Mucosa of rectum (tissue), 2 donors: ENCODE measurements at regions not wholly inside any gene's neighbourhood (a gene's known extent, or its start where the extent isn't known, plus 50 kb on each side); places are given as distances from the start of the nearest gene placed in this dataset.

Source experiments
- H3K27ac ChIP-seq, 2 donors: one replicate each; pipeline ENCODE4 v1.7.0; 2013; ENCODE audit warnings: inconsistent platforms in 2 of 2, low read depth in 2 of 2, low read length in 2 of 2
- H3K27me3 ChIP-seq, 2 donors: one replicate each; pipeline ENCODE4 v1.7.0; 2013; ENCODE audit warnings: low read length in 2 of 2; ENCODE audit not compliant: control insufficient read depth in 2 of 2, insufficient read depth in 2 of 2
- H3K36me3 ChIP-seq, 2 donors: one replicate each; pipeline ENCODE4 v1.7.0; 2013; ENCODE audit warnings: low read length in 2 of 2; ENCODE audit not compliant: control insufficient read depth in 2 of 2, insufficient read depth in 2 of 2
- H3K4me1 ChIP-seq, 2 donors: one replicate each; pipeline ENCODE4 v1.7.0; 2013; ENCODE audit warnings: low read length in 2 of 2, mild to moderate bottlenecking in 1 of 2; ENCODE audit not compliant: control insufficient read depth in 2 of 2, insufficient read depth in 2 of 2
- H3K4me3 ChIP-seq, 2 donors: one replicate each; pipeline ENCODE4 v1.7.0; 2013; ENCODE audit warnings: low read length in 2 of 2
- H3K9ac ChIP-seq, 2 donors: one replicate each; pipeline ENCODE4 v1.7.0; 2013; ENCODE audit warnings: low read length in 2 of 2, low read depth in 1 of 2, mild to moderate bottlenecking in 1 of 2
- H3K9me3 ChIP-seq, 2 donors: one replicate each; pipeline ENCODE4 v1.7.0; 2013; ENCODE audit warnings: low read length in 2 of 2; ENCODE audit not compliant: control insufficient read depth in 2 of 2
- donor health status: healthy.
- donor health status: Normal muscosa, but diverticular disease.

DNA sequence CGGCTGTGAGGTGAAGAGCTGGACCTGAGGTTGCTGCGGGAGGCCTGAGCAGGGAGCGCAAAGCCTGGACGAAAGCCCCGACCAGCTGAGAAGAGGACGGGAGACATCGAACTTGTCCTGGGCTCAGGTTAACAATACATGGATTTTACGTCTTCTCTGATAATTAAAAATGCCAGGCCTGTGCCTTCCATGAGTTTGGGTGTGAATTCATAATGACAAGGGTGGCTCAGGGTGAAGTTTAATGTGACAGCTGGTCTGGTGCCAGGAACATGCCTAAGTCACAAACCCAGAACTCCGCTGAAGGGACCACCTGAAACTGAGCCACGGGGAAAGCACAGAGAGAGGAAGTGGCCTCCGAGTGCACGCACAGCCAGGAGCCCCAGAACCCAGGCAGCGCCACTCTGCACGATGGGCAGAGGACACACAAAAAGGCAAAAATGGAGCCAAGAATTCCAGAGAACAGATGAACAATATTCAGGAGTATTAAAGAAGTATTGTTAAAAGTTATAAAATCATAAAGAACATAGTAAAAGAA is 150.1 kb upstream of the RPS6KA2 start:
- Histone ChIP-seq H3K9ac (no peak overlapping the region), H3K9me3 (no peaks in the 10 kb centered on the region), H3K36me3 (no peaks in the 10 kb centered on the region), H3K4me3 (no peak overlapping the region), H3K27ac (no peak overlapping the region), H3K4me1 (no peaks in the 10 kb centered on the region), H3K27me3 (peaks cover 0 to 4% of the 10 kb centered on the region in 2 donors)

DNA sequence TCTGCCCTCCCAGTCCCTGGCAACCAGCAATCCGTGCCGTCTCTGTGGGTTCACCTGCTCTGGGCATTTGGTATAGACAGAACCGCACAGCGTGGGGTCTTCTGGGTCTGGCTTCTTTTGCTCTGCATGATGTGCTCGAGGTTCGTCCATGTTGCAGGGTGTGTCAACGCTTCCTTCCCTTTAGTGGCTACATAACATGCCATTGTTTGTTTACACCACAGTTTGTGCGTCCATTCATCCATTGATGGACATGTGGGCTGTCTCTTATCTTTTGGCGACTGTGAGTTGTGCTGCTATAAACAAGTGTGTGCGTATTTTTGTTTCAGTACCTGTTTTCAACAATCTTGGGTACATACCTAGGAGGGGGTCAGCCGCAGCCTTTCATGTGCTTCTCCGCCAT is 149.5 kb upstream of the RPS6KA2 start:
- H3K4me3 ChIP-seq: no peak overlapping the region

DNA sequence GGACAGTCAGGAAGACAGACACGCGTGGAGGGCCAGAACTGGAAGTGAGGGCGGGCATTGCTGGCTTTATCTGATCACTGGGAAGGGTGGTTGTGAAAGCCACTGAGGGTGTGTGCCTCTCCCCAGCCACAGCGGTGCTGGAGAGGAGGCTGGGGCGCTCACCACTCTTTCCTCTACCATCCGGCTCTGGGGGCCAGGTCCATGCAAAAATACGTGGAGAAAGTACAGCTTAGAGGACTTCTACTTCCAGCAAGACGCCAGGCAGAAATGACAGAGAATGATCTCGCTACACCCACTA is 148.8 kb upstream of the RPS6KA2 start:
- H3K9me3 ChIP-seq: no peaks in the 10 kb centered on the region
- H3K4me1 ChIP-seq: no peaks in the 10 kb centered on the region
- H3K36me3 ChIP-seq: no peaks in the 10 kb centered on the region
- no peak overlapping the region for H3K4me3 ChIP-seq
- no peak overlapping the region for H3K27ac ChIP-seq
- peaks cover 0 to 4% of the 10 kb centered on the region in 2 donors for H3K27me3 ChIP-seq
- H3K9ac ChIP-seq: no peak overlapping the region

More for the DNA sequence above, 149.5 kb upstream of the RPS6KA2 start:
- Histone ChIP-seq H3K36me3 (no peaks in the 10 kb centered on the region), H3K27ac (no peak overlapping the region), H3K9me3 (no peaks in the 10 kb centered on the region), H3K4me1 (no peaks in the 10 kb centered on the region), H3K9ac (no peak overlapping the region), H3K27me3 (peaks cover 0 to 4% of the 10 kb centered on the region in 2 donors)

DNA sequence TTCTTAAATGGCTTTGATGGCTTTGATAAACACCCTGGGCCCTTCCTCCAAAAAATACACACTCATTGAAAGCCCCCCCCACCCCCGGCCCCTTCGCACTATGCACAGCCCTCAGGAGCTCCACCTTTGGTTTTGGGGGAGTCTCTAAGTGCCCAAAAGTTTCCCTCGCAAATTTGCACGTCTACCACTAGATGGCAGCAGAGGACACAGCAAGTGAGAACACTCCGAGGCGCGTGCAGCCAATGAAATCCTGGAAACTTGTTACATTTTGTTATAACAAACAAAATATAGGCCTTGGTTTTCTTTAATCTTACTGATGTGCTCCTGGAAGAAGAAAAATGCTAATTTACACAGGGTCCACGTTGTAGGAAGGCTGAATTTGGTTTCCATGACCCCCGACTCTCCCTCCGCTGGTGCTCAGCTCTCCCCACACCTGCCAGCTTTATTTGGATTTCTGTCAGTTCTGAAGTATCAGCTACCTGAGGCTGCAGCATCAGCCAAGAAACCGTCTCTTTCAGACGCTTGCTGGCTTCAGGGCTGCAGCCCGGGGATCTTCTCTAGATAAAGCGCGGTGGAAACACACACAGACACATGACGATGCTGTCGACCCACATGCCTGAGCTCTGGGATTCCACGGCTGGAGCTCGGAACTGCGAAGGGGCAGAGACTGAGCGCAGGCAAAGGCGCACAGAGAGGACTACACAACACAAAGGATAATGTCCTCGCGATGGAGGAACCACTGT is 148.3 kb upstream of the RPS6KA2 start:
- Histone ChIP-seq H3K9ac (no peak overlapping the region), H3K27ac (no peak overlapping the region), H3K4me3 (no peak overlapping the region), H3K27me3 (peaks cover 0 to 4% of the 10 kb centered on the region in 2 donors), H3K4me1 (no peaks in the 10 kb centered on the region), H3K36me3 (no peaks in the 10 kb centered on the region), H3K9me3 (no peaks in the 10 kb centered on the region)

- Histone ChIP-seq H3K4me1 (no peaks in the 10 kb centered on the region), H3K27me3 (peaks cover 0 to 4% of the 10 kb centered on the region in 2 donors), H3K36me3 (no peaks in the 10 kb centered on the region), H3K9ac (no peak overlapping the region), H3K9me3 (no peaks in the 10 kb centered on the region), H3K4me3 (no peak overlapping the region), H3K27ac (no peak overlapping the region)
These were observed 147.7 kb upstream of the RPS6KA2 start for GRCh38 chr6:166774770-166775169.

GRCh38 chr6:166774292-166774691 is 147.2 kb upstream of the RPS6KA2 start:
- H3K9ac ChIP-seq: no peak overlapping the region
- no peaks in the 10 kb centered on the region for H3K4me1 ChIP-seq
- H3K9me3 ChIP-seq: no peaks in the 10 kb centered on the region

DNA sequence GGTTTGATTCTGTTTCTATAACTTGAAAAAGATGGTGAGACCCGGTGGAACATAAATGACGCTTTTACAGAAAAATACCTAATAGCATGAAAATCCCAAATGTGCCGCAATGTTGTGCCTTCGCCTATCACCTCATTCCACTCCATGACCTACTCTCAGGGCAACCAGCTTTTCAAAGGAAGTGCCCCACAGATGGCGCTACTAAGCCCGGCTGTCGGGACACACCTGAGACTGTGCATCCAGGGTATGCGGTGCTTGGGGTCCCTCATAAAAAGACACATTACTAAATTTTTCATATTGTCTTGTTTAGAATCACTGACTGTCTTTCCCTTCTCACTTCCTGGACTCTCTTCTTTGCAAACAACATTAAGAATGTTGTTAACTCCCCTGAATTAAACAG is 145.5 kb upstream of the RPS6KA2 start:
- Histone ChIP-seq H3K9me3 (no peaks in the 10 kb centered on the region), H3K36me3 (no peaks in the 10 kb centered on the region), H3K27ac (no peak overlapping the region), H3K4me3 (no peak overlapping the region), H3K4me1 (no peaks in the 10 kb centered on the region), H3K27me3 (peaks cover 0 to 4% of the 10 kb centered on the region in 2 donors), H3K9ac (no peak overlapping the region)

More at GRCh38 chr6:166774292-166774691, 147.2 kb upstream of the RPS6KA2 start:
- Histone ChIP-seq H3K36me3 (no peaks in the 10 kb centered on the region), H3K27ac (no peak overlapping the region), H3K27me3 (peaks cover 0 to 4% of the 10 kb centered on the region in 2 donors), H3K4me3 (no peak overlapping the region)

DNA sequence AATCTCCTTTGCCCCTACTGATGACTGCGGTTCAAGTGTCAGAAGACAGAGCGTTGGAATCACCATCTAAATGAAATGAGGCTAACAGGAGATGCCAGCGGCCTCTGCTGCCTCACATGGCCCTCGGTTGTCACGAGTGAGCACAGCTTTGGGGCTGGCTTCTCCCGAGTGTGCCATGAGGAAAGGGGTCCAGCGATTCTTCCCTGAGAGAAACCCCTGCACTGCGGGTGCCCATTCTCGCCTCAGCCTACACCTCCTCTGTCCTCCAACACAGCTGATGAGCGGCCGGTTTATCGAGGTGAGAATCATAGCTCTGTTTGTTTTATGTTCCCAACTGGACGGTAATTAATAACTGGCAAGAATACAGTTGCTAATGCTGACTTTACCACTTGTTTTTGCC is 144.7 kb upstream of the RPS6KA2 start:
- Histone ChIP-seq H3K9me3 (no peaks in the 10 kb centered on the region), H3K36me3 (no peaks in the 10 kb centered on the region), H3K27me3 (peaks cover 0 to 4% of the 10 kb centered on the region in 2 donors), H3K9ac (no peak overlapping the region), H3K4me1 (no peaks in the 10 kb centered on the region), H3K27ac (no peak overlapping the region), H3K4me3 (no peak overlapping the region)

DNA sequence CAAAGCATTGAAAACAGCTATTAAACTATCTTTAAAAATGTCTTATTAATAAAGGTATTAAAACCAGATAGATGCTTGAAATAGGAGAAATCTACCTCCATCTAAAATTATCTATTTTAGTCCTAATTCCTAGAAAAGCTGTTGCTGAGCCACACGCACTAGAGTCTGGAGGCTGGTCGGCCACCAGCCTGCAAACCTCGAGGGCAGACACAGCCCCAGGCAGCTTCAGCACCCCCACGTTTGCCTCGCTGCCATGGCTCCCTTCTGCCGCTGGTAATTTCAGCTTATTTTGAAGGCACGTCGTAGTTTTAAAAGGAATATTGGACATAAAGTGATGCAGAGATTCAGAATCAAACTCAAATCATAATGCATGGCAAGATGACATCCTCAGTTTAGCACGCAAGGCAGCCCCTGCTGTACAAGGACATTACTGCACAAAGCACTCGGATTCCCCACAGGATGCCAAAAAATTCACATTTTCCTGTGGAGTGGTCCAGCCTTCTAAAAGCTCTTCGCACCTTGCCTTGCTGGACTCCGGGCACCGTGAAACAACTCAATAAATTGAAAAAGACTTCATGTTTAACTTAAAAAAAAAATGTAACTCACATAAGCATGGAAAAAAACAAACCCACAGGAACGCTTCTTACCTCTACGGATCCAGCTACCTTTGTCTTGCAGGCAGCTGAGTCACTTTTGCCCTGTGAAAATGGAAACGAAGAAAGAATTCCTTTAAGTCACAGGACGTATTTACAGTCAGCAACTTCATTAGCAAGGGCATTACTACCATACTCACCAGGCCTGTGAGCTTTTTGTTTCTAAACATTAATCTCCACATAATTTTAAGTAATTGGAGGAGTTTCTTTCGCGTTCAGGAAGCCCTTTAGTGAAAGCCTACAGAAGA is 143.4 kb upstream of the RPS6KA2 start:
- no peak overlapping the region for H3K4me3 ChIP-seq
- H3K36me3 ChIP-seq: no peaks in the 10 kb centered on the region
- H3K27me3 ChIP-seq: peaks cover 0 to 2% of the 10 kb centered on the region in 2 donors
- H3K9me3 ChIP-seq: no peaks in the 10 kb centered on the region
- H3K9ac ChIP-seq: no peak overlapping the region
- no peak overlapping the region for H3K27ac ChIP-seq
- no peaks in the 10 kb centered on the region for H3K4me1 ChIP-seq

GRCh38 chr6:166769648-166770047 is 142.6 kb upstream of the RPS6KA2 start:
- peaks cover 0 to 2% of the 10 kb centered on the region in 2 donors for H3K27me3 ChIP-seq
- no peaks in the 10 kb centered on the region for H3K9me3 ChIP-seq
- no peak overlapping the region for H3K4me3 ChIP-seq
- no peaks in the 10 kb centered on the region for H3K36me3 ChIP-seq
- no peaks in the 10 kb centered on the region for H3K4me1 ChIP-seq
- no peak overlapping the region for H3K27ac ChIP-seq
- no peak overlapping the region for H3K9ac ChIP-seq
